ENCODE measurements at regions not wholly inside any gene's neighbourhood (a gene's known extent, or its start where the extent isn't known, plus 50 kb on each side); places are given as distances from the start of the nearest gene placed in this dataset.

GRCh38 chr14:23707415-23707814 lies 71.3 kb downstream of the DHRS2 start:
- no peak for DNase-seq (ENCODE audit: low read depth)
- H3K4me3 ChIP-seq (ENCODE audit: low read depth, low read length) = no peak overlapping the region
- no peak for TF ChIP-seq CTCF (IDR thresholded peaks at IDR 0.05; ENCODE audit: insufficient read depth, low read length)

- no peak overlapping the region for H3K4me3 ChIP-seq (ENCODE audit: low read depth, low read length)
- DNase-seq (ENCODE audit: low read depth) = no peak
- TF ChIP-seq CTCF (IDR thresholded peaks at IDR 0.05; ENCODE audit: insufficient read depth, low read length) = no peak
Measured at GRCh38 chr14:23708343-23708742, 72.2 kb downstream of the DHRS2 start.

GRCh38 chr14:23709923-23710322 lies 73.8 kb downstream of the DHRS2 start:
- DNase-seq (ENCODE audit: low read depth) = no peak
- no peak for TF ChIP-seq CTCF (IDR thresholded peaks at IDR 0.05; ENCODE audit: insufficient read depth, low read length)
- H3K4me3 ChIP-seq (ENCODE audit: low read depth, low read length) = no peak overlapping the region

GRCh38 chr14:23712287-23712686 lies 76.1 kb downstream of the DHRS2 start:
- TF ChIP-seq CTCF (IDR thresholded peaks at IDR 0.05; ENCODE audit: insufficient read depth, low read length) = no peak
- H3K4me3 ChIP-seq (ENCODE audit: low read depth, low read length) = no peak overlapping the region
- no peak for DNase-seq (ENCODE audit: low read depth)

- H3K4me3 ChIP-seq (ENCODE audit: low read depth, low read length) = no peak overlapping the region
- DNase-seq (ENCODE audit: low read depth) = no peak
- no peak for TF ChIP-seq CTCF (IDR thresholded peaks at IDR 0.05; ENCODE audit: insufficient read depth, low read length)
Measured at GRCh38 chr14:23719225-23719985, 83.2 kb downstream of the DHRS2 start.

GRCh38 chr14:23722675-23723074 lies 86.5 kb downstream of the DHRS2 start:
- no peak overlapping the region for H3K4me3 ChIP-seq (ENCODE audit: low read depth, low read length)
- DNase-seq (ENCODE audit: low read depth) = no peak
- no peak for TF ChIP-seq CTCF (IDR thresholded peaks at IDR 0.05; ENCODE audit: insufficient read depth, low read length)

GRCh38 chr14:23723911-23724310 lies 87.7 kb downstream of the DHRS2 start:
- no peak overlapping the region for H3K4me3 ChIP-seq (ENCODE audit: low read depth, low read length)
- TF ChIP-seq CTCF (IDR thresholded peaks at IDR 0.05; ENCODE audit: insufficient read depth, low read length) = no peak
- no peak for DNase-seq (ENCODE audit: low read depth)

Measured in fibroblast of the aortic adventitia (primary cell).